ENCODE measurements at regions not wholly inside any gene's neighbourhood (a gene's known extent, or its start where the extent isn't known, plus 50 kb on each side); places are given as distances from the start of the nearest gene placed in this dataset.

GRCh38 chr10:14454629-14455028, 123.9 kb upstream of the FRMD4A start:
- TF ChIP-seq CTCF (IDR thresholded peaks at IDR 0.05 in 8 of 11, conservative IDR thresholded peaks at IDR 0.05 in 3 of 11) (no peak), POLR2A (IDR thresholded peaks at IDR 0.05) (no peak)
